ENCODE measurements at regions not wholly inside any gene's neighbourhood (a gene's known extent, or its start where the extent isn't known, plus 50 kb on each side); places are given as distances from the start of the nearest gene placed in this dataset.

- H3K27me3 Mint-ChIP-seq (ENCODE audit: low read depth in 2 of 2): no peaks in the 10 kb centered on the region
- intact Hi-C loops (cut with micrococcal nuclease): no loop called here
- DNase-seq (no peak), ATAC-seq (no peak)
- H3K36me3 Mint-ChIP-seq: no peaks in the 10 kb centered on the region
- no peaks in the 10 kb centered on the region for H3K36me3 ChIP-seq (ENCODE audit: control insufficient read depth, insufficient read depth, low read length)
- H3K9me3 ChIP-seq (ENCODE audit: control insufficient read depth, insufficient read depth, low read length): no peaks in the 10 kb centered on the region
- no peak overlapping the region for H3K4me3 ChIP-seq (ENCODE audit: low read length)
- H3K4me1 ChIP-seq (ENCODE audit: control insufficient read depth, insufficient read depth, low read length): no peaks in the 10 kb centered on the region
- H3K27me3 ChIP-seq (ENCODE audit: control insufficient read depth, insufficient read depth, low read length): no peaks in the 10 kb centered on the region
- H3K27ac ChIP-seq (ENCODE audit: low read length): no peak overlapping the region
- H3K9me3 Mint-ChIP-seq: no peaks in the 10 kb centered on the region
- TF ChIP-seq CTCF (IDR thresholded peaks at IDR 0.05): no peak
- H3K4me3 Mint-ChIP-seq: no peak overlapping the region
- 59% methylated on average over 2 of the region's 2 CpGs for WGBS (ENCODE audit: insufficient coverage)
- H3K4me1 Mint-ChIP-seq: no peaks in the 10 kb centered on the region
- H3K27ac Mint-ChIP-seq: no peak overlapping the region
Measured at GRCh38 chr2:84052913-84053312, 406.2 kb downstream of the SUCLG1 start.

- Mint-ChIP-seq H3K4me1 (no peaks in the 10 kb centered on the region), H3K9me3 (no peaks in the 10 kb centered on the region), H3K4me3 (no peak overlapping the region), H3K27me3 (ENCODE audit: low read depth in 2 of 2) (no peaks in the 10 kb centered on the region), H3K36me3 (no peaks in the 10 kb centered on the region), H3K27ac (no peak overlapping the region)
- no peak overlapping the region for H3K4me3 ChIP-seq (ENCODE audit: low read length)
- no peak for ATAC-seq
- no peaks in the 10 kb centered on the region for H3K27me3 ChIP-seq (ENCODE audit: control insufficient read depth, insufficient read depth, low read length)
- 55% methylated on average over 1 of the region's 2 CpGs for WGBS (ENCODE audit: insufficient coverage)
- no peaks in the 10 kb centered on the region for H3K9me3 ChIP-seq (ENCODE audit: control insufficient read depth, insufficient read depth, low read length)
- no peak for TF ChIP-seq CTCF (IDR thresholded peaks at IDR 0.05)
- H3K36me3 ChIP-seq (ENCODE audit: control insufficient read depth, insufficient read depth, low read length): no peaks in the 10 kb centered on the region
- no peaks in the 10 kb centered on the region for H3K4me1 ChIP-seq (ENCODE audit: control insufficient read depth, insufficient read depth, low read length)
- no peak overlapping the region for H3K27ac ChIP-seq (ENCODE audit: low read length)
- no peak for DNase-seq
- intact Hi-C loops (cut with micrococcal nuclease): no loop called here
Measured at GRCh38 chr2:84052043-84052442, 407.0 kb downstream of the SUCLG1 start.

- Mint-ChIP-seq H3K27ac (no peak overlapping the region), H3K9me3 (no peaks in the 10 kb centered on the region), H3K36me3 (no peaks in the 10 kb centered on the region), H3K4me1 (no peaks in the 10 kb centered on the region), H3K27me3 (ENCODE audit: low read depth in 2 of 2) (peaks cover 7 to 18% of the 10 kb centered on the region in 2 donors), H3K4me3 (no peak overlapping the region)
- Histone ChIP-seq H3K9me3 (ENCODE audit: control insufficient read depth, insufficient read depth, low read length) (no peaks in the 10 kb centered on the region), H3K4me1 (ENCODE audit: control insufficient read depth, insufficient read depth, low read length) (no peaks in the 10 kb centered on the region), H3K27ac (ENCODE audit: low read length) (no peak overlapping the region), H3K4me3 (ENCODE audit: low read length) (no peak overlapping the region), H3K27me3 (ENCODE audit: control insufficient read depth, insufficient read depth, low read length) (no peaks in the 10 kb centered on the region), H3K36me3 (ENCODE audit: control insufficient read depth, insufficient read depth, low read length) (no peaks in the 10 kb centered on the region)
- ATAC-seq (no peak), DNase-seq (no peak)
- intact Hi-C loops (cut with micrococcal nuclease): no loop called here
- WGBS (ENCODE audit: insufficient coverage): 94% methylated on average over 3 of the region's 4 CpGs
- no peak for TF ChIP-seq CTCF (IDR thresholded peaks at IDR 0.05)
Measured at GRCh38 chr2:84048964-84049363, 410.1 kb downstream of the SUCLG1 start.

GRCh38 chr2:84041506-84041905 lies 417.6 kb downstream of the SUCLG1 start:
- ATAC-seq (no peak), DNase-seq (no peak)
- intact Hi-C loops (cut with micrococcal nuclease): no loop called here
- Mint-ChIP-seq H3K36me3 (no peaks in the 10 kb centered on the region), H3K27ac (no peak overlapping the region), H3K4me3 (no peak overlapping the region), H3K27me3 (ENCODE audit: low read depth in 2 of 2) (peaks cover 14 to 30% of the 10 kb centered on the region in 2 donors), H3K4me1 (no peaks in the 10 kb centered on the region), H3K9me3 (no peaks in the 10 kb centered on the region)
- no peaks in the 10 kb centered on the region for H3K36me3 ChIP-seq (ENCODE audit: control insufficient read depth, insufficient read depth, low read length)
- no peaks in the 10 kb centered on the region for H3K9me3 ChIP-seq (ENCODE audit: control insufficient read depth, insufficient read depth, low read length)
- no peak overlapping the region for H3K27ac ChIP-seq (ENCODE audit: low read length)
- H3K4me1 ChIP-seq (ENCODE audit: control insufficient read depth, insufficient read depth, low read length): no peaks in the 10 kb centered on the region
- no peak for TF ChIP-seq CTCF (IDR thresholded peaks at IDR 0.05)
- H3K27me3 ChIP-seq (ENCODE audit: control insufficient read depth, insufficient read depth, low read length): no peaks in the 10 kb centered on the region
- H3K4me3 ChIP-seq (ENCODE audit: low read length): no peak overlapping the region
- WGBS (ENCODE audit: insufficient coverage): 100% methylated on average over 2 of the region's 3 CpGs

Data from natural killer cell (primary cell).